ENCODE measurements at regions not wholly inside any gene's neighbourhood (a gene's known extent, or its start where the extent isn't known, plus 50 kb on each side); places are given as distances from the start of the nearest gene placed in this dataset.

DNA sequence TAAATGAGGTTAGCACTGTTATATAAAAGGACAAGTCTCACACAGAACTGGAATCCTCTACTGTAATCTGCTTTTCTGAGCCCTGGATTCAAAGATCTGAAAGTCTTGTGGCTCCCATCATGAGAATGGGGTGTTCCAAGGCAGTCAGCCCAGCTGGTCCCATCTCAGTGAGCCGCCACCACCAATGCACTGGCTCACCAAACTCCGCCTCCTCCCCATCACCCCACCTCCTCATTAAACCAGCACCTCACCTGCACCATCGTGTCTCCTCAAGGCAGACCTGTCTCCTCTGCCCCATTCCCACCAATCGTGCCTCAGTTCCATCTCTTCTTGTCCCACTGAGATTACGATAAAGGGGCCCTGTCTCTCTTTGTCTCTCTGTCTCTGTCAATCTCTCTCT is 166.7 kb downstream of the USP12 start:
- Histone ChIP-seq H2AK5ac (ENCODE audit: low read depth, low read length) (no peak overlapping the region), H3K14ac (ENCODE audit: insufficient read length) (no peak overlapping the region), H2BK5ac (ENCODE audit: low read depth, low read length) (no peak overlapping the region), H3K4me2 (ENCODE audit: insufficient read depth in 1 of 2, low read depth in 2 of 2, low read length in 2 of 2) (no peak overlapping the region), H3K4me3 (ENCODE audit: extremely low read depth in 1 of 4, insufficient read depth in 2 of 4, low read depth in 3 of 4, low read length in 4 of 4) (no peak overlapping the region), H4K8ac (ENCODE audit: extremely low read depth, insufficient read depth, low read length) (no peak overlapping the region), H3K79me1 (ENCODE audit: low read depth, low read length) (no peaks in the 10 kb centered on the region), H2BK120ac (replicated peaks; ENCODE audit: low read depth, low read length) (no peak overlapping the region), H2AFZ (ENCODE audit: low read length) (no peak overlapping the region; the same call in 1 of the 2 replicates), H3K4me1 (replicated peaks in 1 of 4; ENCODE audit: control insufficient read depth in 3 of 4, insufficient read depth in 4 of 4, low read length in 3 of 4) (peaks cover 0 to 20% (median 10%) of the 10 kb centered on the region in 4 experiments; a peak in 6 of 7 replicates), H3K4ac (replicated peaks; ENCODE audit: insufficient read length, low read depth, low read length) (no peak overlapping the region), H3K27ac (ENCODE audit: low read depth, low read length) (no peak overlapping the region), H2BK20ac (ENCODE audit: low read length) (no peak overlapping the region), H2BK12ac (ENCODE audit: low read depth, low read length) (no peak overlapping the region; the same call in 1 of the 2 replicates), H3K9ac (replicated peaks in 1 of 4; ENCODE audit: extremely low read depth in 1 of 4, low read depth in 3 of 4, low read length in 3 of 4) (no peak overlapping the region), H3K18ac (ENCODE audit: extremely low read depth, low read length) (no peak overlapping the region), H3K23me2 (ENCODE audit: low read depth, low read length) (peaks cover 4% of the 10 kb centered on the region; the same call in 1 of the 2 replicates), H4K20me1 (replicated peaks in 1 of 2; ENCODE audit: control insufficient read depth in 1 of 2, insufficient read depth in 2 of 2, low read length in 2 of 2) (no peaks in the 10 kb centered on the region), H3K79me2 (ENCODE audit: control insufficient read depth in 1 of 2, insufficient read depth in 2 of 2, low read length in 2 of 2) (no peaks in the 10 kb centered on the region), H4K91ac (replicated peaks; ENCODE audit: insufficient read length, low read length) (no peak overlapping the region), H2BK15ac (ENCODE audit: low read length) (no peak overlapping the region), H3K56ac (replicated peaks; ENCODE audit: insufficient read length, low read depth, low read length) (no peak overlapping the region), H3K36me3 (ENCODE audit: control insufficient read depth in 2 of 4, insufficient read depth in 4 of 4, low read length in 3 of 4) (no peaks in the 10 kb centered on the region), H3K27me3 (replicated peaks in 1 of 4; ENCODE audit: control insufficient read depth in 3 of 4, extremely low read depth in 1 of 4, insufficient read depth in 3 of 4, low read length in 3 of 4) (peaks cover 0 to 15% (median 9%) of the 10 kb centered on the region in 4 experiments; a peak in 4 of 7 replicates), H3K23ac (ENCODE audit: insufficient read length) (no peak overlapping the region), H3K9me3 (ENCODE audit: insufficient read depth in 2 of 2, low read depth in 1 of 2, low read length in 1 of 2) (no peaks in the 10 kb centered on the region), H4K5ac (ENCODE audit: insufficient read length, low read depth, low read length) (no peak overlapping the region)
- FAIRE-seq (no peak), DNase-seq (ENCODE audit: low read depth in 1 of 2, low spot score in 2 of 2) (no peak)
- 81% methylated on average over 4 of the region's 5 CpGs; no CpG with 5 or more reads in 1 of the 2 experiments for WGBS, 2 experiments (ENCODE audit: extremely low coverage in 1 of 2, insufficient coverage in 1 of 2, insufficient read length in 1 of 2, insufficient replicate concordance in 2 of 2, low coverage in 1 of 2, low lambda C conversion rate in 2 of 2, missing lambda C conversion rate in 1 of 2)
- ChIA-PET CTCF (ENCODE audit: partially characterized antibody) (no interaction called here), POLR2A (ENCODE audit: partially characterized antibody) (interaction anchor here (1.9 to 2.0 kb wide), 2 partner anchors 8 to 246 kb away, joined by 5 to 7 read pairs; partner anchors contain the start of gene RPL21)
- TF ChIP-seq JUND (IDR thresholded peaks at IDR 0.05; ENCODE audit: low read length) = no peak
- no peak for TF ChIP-seq SP4 (IDR thresholded peaks at IDR 0.05; ENCODE audit: low read length)
- TF ChIP-seq HDAC2 (IDR thresholded peaks at IDR 0.05; ENCODE audit: borderline replicate concordance in 1 of 2, low read depth in 2 of 2, low read length in 2 of 2) = no peak
- TF ChIP-seq, protein P1, sequence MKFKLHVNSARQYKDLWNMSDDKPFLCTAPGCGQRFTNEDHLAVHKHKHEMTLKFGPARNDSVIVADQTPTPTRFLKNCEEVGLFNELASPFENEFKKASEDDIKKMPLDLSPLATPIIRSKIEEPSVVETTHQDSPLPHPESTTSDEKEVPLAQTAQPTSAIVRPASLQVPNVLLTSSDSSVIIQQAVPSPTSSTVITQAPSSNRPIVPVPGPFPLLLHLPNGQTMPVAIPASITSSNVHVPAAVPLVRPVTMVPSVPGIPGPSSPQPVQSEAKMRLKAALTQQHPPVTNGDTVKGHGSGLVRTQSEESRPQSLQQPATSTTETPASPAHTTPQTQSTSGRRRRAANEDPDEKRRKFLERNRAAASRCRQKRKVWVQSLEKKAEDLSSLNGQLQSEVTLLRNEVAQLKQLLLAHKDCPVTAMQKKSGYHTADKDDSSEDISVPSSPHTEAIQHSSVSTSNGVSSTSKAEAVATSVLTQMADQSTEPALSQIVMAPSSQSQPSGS (IDR thresholded peaks at IDR 0.05; ENCODE audit: low read length) = no peak
- TF ChIP-seq, protein P2, sequence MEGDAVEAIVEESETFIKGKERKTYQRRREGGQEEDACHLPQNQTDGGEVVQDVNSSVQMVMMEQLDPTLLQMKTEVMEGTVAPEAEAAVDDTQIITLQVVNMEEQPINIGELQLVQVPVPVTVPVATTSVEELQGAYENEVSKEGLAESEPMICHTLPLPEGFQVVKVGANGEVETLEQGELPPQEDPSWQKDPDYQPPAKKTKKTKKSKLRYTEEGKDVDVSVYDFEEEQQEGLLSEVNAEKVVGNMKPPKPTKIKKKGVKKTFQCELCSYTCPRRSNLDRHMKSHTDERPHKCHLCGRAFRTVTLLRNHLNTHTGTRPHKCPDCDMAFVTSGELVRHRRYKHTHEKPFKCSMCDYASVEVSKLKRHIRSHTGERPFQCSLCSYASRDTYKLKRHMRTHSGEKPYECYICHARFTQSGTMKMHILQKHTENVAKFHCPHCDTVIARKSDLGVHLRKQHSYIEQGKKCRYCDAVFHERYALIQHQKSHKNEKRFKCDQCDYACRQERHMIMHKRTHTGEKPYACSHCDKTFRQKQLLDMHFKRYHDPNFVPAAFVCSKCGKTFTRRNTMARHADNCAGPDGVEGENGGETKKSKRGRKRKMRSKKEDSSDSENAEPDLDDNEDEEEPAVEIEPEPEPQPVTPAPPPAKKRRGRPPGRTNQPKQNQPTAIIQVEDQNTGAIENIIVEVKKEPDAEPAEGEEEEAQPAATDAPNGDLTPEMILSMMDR (IDR thresholded peaks at IDR 0.05; ENCODE audit: control extremely low read depth in 1 of 3, insufficient read depth in 1 of 3, low read depth in 1 of 3, low read length in 3 of 3) = no peak
- TF ChIP-seq SUZ12 (IDR thresholded peaks at IDR 0.05; ENCODE audit: low read length) = no peak
- no peak for TF ChIP-seq TAF1 (IDR thresholded peaks at IDR 0.05; ENCODE audit: low read depth, low read length)
- no peak for TF ChIP-seq MAFK (IDR thresholded peaks at IDR 0.05; ENCODE audit: low read depth, low read length)
- TF ChIP-seq SIX5 (IDR thresholded peaks at IDR 0.05; ENCODE audit: low read depth, low read length) = no peak
- no peak for TF ChIP-seq GABPA (IDR thresholded peaks at IDR 0.05; ENCODE audit: borderline replicate concordance, insufficient read depth, low read length)

Data from H1 (cell line).